SU-DHL-6 (cell line): ENCODE measurements at regions not wholly inside any gene's neighbourhood (a gene's known extent, or its start where the extent isn't known, plus 50 kb on each side); places are given as distances from the start of the nearest gene placed in this dataset.

Experiments
- CTCF ChIP-seq: fragments of 200-600 bp; sonication (generic); IDR thresholded peaks from one replicate; pipeline ENCODE4 v1.5.1; 2017; ENCODE audit warnings: antibody characterized with exemption, mild to moderate bottlenecking, low read length, moderate library complexity; ENCODE audit not compliant: insufficient read depth, poor library complexity, severe bottlenecking
- EZH2phosphoT487 ChIP-seq: fragments of 200-600 bp; sonication (generic), shearing (Covaris generic); conservative IDR thresholded peaks from 2 replicates; pipeline ENCODE4 v1.6.1; 2018; ENCODE audit warnings: mild to moderate bottlenecking, antibody characterized with exemption, low read length, moderate library complexity, mixed read lengths

- no peak for TF ChIP-seq CTCF
- TF ChIP-seq EZH2phosphoT487: no peak
These were observed 575.5 kb downstream of the PLPP3 start for GRCh38 chr1:56003846-56004245.
